ENCODE measurements at regions not wholly inside any gene's neighbourhood (a gene's known extent, or its start where the extent isn't known, plus 50 kb on each side); places are given as distances from the start of the nearest gene placed in this dataset.

DNA sequence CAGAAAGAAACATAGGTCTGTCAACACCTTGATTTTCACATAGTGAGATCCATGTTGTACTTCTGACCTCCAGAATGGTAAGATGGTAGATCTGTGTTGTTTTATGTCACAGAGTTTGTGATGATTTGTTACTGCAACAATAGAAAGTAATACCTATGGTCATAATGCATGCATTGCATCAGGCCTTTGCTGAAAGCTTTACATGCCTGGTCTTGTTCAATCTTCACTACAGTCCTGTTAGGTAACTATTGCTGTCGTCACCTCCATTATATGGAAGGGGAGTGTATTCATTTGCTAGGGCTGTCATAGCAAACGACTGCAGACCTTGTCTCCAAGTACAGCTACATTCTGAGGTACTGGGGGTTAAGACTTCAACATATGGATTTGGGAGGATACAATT lies 243.5 kb downstream of the ANAPC1 start:
- no peak for TF ChIP-seq TCF7L2 (IDR thresholded peaks at IDR 0.05; ENCODE audit: low read depth, low read length)
- TF ChIP-seq POLR2AphosphoS5 (IDR thresholded peaks at IDR 0.05; ENCODE audit: low read depth, low read length) = no peak
